Inflammatory macrophage treated with lipopolysaccharide for 1 hour (primary cell): ENCODE measurements at regions not wholly inside any gene's neighbourhood (a gene's known extent, or its start where the extent isn't known, plus 50 kb on each side); places are given as distances from the start of the nearest gene placed in this dataset.

Experiments
- DNase-seq, 2 donors: peaks; one replicate each; pipeline ENCODE4 v3.0.0-alpha.2; 2020 to 2022

GRCh38 chr9:70478963-70479641 is 64.6 kb upstream of the KLF9 start:
- no peak for DNase-seq

GRCh38 chr9:70477907-70478480 is 63.5 kb upstream of the KLF9 start:
- no peak for DNase-seq

DNA sequence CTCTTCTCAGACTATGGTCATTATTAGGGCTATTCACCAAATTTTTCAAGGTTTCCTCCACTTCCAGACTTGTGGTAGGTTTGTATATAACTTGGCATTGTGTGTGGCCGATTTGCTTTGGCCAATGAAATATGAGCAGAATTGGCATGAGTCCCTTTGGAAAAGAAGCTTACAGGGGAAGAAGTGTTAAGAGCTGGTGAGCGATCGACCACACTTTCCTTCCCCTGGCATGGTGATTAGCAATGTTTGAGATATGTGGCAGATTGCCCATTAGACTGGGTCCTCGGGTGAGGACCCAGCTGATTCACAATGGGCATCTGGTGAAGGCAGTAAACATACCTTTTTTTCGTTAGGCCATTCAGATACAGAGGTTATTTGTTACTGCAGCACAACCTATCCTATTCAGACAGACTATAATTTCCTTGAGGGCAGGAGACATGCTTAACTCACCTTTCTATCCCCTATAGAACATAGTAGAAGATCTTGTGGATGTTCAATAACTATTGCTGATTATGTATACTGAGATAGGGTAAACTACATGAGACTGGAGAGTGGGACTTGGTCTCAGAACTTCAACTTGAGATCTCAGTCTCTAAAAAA is 62.8 kb upstream of the KLF9 start:
- no peak for DNase-seq

DNA sequence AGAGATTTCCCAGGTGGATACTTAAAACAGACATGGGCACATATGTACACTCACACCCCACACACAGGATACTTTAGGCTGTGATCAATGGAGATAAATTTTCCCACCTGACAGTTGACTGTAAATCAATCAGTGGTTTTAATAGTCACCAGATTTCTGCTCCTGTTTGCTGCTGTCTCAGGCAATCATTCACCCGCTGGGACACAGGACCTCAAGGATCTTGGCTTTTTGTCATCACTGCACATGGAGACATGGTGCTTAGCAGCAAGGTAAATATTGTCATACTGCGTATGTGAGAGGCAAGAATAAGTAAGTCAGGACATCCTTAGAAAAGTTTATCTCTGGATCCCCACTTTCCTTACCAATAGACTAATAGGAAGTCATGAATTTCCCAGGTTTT is 60.8 kb upstream of the KLF9 start:
- no peak for DNase-seq

GRCh38 chr9:70474413-70474812 is 60.0 kb upstream of the KLF9 start:
- DNase-seq, result no peak

- no peak for DNase-seq
Observed at GRCh38 chr9:70472268-70473249, 58.1 kb upstream of the KLF9 start.

GRCh38 chr9:70470050-70471015 is 55.9 kb upstream of the KLF9 start:
- no peak for DNase-seq

- peak; percentile 35 to 49 for DNase-seq
Observed at GRCh38 chr9:70468291-70468690, 53.8 kb upstream of the KLF9 start.

DNA sequence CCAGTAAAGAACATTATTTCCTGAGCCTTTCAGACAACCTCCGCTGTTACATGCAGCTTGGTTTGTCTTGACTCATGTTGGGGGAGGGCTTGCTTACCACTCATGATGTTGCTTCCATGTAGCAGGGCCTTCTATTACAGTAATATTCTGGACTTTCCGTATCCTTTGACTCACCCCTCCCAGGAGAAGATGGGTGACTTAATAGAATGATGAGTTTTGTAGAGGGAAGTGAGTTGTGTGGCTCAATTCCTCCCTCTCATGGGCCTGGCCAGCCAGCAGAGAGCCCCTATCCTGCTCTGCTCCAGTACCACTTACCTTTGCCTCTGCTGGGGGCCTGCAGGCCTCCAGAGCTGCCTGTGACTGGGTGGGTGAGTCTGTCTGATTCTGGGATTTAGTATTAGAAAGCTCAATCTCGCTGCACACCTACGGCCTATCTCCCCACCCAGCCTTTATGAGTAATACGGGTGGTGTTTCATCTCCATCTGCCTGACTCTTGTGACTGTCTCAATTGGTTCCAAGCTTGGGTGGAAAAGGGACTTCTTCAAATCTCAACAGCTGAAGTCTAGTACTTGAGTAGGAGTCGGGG is 52.6 kb upstream of the KLF9 start:
- peak; percentile 91 to 99 for DNase-seq

DNA sequence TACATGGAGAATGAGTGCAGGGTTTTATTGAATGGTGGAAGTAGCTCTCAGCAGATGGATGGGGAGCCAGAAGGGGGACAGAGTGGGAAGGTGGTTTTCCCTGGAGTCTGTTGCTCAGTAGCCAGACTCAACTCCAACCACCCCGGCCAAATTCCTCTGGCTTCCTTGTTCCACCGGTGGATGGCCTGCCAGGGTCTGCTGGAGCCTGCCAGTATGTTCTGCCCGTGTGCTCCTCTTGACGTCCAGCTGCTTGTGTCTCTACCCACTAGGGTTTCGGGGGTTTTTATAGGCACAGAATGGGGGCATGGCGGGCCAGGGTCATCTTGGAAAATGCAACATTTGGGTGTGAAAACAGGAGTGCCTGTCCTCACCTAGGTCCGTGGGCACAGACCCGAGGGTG is 51.4 kb upstream of the KLF9 start:
- no peak for DNase-seq

DNA sequence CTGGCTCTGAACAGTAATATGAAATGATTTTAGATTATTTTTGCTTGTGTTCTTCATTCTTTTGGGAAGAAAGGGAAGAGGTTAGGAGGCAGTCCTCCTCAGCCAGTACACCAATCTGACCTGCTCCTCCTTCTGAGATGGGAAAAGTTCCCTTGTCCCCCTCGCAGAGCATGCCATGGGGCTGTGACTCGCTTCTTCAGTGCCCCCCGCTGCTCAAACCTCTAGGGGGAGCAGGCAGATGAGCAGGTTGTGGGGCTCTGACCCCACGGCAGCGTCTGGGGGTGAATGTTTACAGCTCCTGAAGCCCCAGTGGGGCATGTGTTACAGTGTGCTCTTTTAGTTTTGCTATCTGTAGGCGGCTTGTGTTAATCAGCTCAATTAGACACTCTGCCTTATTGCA is 50.9 kb upstream of the KLF9 start:
- DNase-seq, result no peak
